Fibroblast of lung (primary cell): ENCODE measurements at regions not wholly inside any gene's neighbourhood (a gene's known extent, or its start where the extent isn't known, plus 50 kb on each side); places are given as distances from the start of the nearest gene placed in this dataset.

Experiments
- CTCF ChIP-seq, 2 donors: IDR thresholded peaks in 1 of 2; conservative IDR thresholded peaks in 1 of 2; 1 replicate in 1 of 2; 2 replicates in 1 of 2; pipeline ENCODE4 v1.5.1; 2011 to 2012; ENCODE audit warnings: low read length in 2 of 2, control low read depth in 1 of 2, inconsistent platforms in 1 of 2, low read depth in 1 of 2, mild to moderate bottlenecking in 1 of 2
- EZH2 ChIP-seq: IDR thresholded peaks from 2 replicates; pipeline ENCODE4 v1.5.1; 2012; ENCODE audit warnings: low read length, control low read depth, mild to moderate bottlenecking; ENCODE audit errors: missing control alignments

- TF ChIP-seq CTCF (conservative IDR thresholded peaks at IDR 0.05 in 1 of 2, IDR thresholded peaks at IDR 0.05 in 1 of 2; ENCODE audit: low read depth in 1 of 2, low read length in 2 of 2) (no peak), EZH2 (no peak)
Measured at GRCh38 chr11:82043316-82043715, 690.3 kb downstream of the FAM181B start.
